ENCODE measurements at regions not wholly inside any gene's neighbourhood (a gene's known extent, or its start where the extent isn't known, plus 50 kb on each side); places are given as distances from the start of the nearest gene placed in this dataset.

GRCh38 chr11:101729406-101730078, 145.7 kb upstream of the TRPC6 start:
- TF ChIP-seq EZH2phosphoT487 (IDR thresholded peaks at IDR 0.05; ENCODE audit: borderline replicate concordance) (no peak), CTCF (conservative IDR thresholded peaks at IDR 0.05; ENCODE audit: low read length) (no peak)

All from Loucy (cell line).